Hepatocyte (in vitro differentiated cells): ENCODE measurements at regions not wholly inside any gene's neighbourhood (a gene's known extent, or its start where the extent isn't known, plus 50 kb on each side); places are given as distances from the start of the nearest gene placed in this dataset.

Experiments used
- DNase-seq: peaks from one replicate; pipeline ENCODE4 v3.0.0-alpha.2; 2016; ENCODE audit warnings: low spot score
- H2AFZ ChIP-seq: fragments of 200-600 bp; sonication (generic); 2 replicates; pipeline ENCODE4 v1.6.0; 2016; ENCODE audit warnings: antibody characterized with exemption, mild to moderate bottlenecking
- H3K27ac ChIP-seq: fragments of 200-600 bp; sonication (generic); 2 replicates; pipeline ENCODE4 v1.5.1; 2016; ENCODE audit warnings: mild to moderate bottlenecking
- H3K27me3 ChIP-seq: fragments of 200-600 bp; sonication (generic); 2 replicates; pipeline ENCODE4 v1.6.1; 2016
- H3K36me3 ChIP-seq: fragments of 200-600 bp; sonication (generic); replicated peaks from 2 replicates; pipeline ENCODE4 v1.5.1; 2016; ENCODE audit warnings: low read depth; ENCODE audit not compliant: insufficient read depth
- H3K4me1 ChIP-seq: fragments of 200-600 bp; sonication (generic); 2 replicates; pipeline ENCODE4 v1.5.1; 2016; ENCODE audit warnings: mild to moderate bottlenecking, moderate library complexity; ENCODE audit not compliant: insufficient read depth
- H3K4me2 ChIP-seq: fragments of 200-600 bp; sonication (generic); 2 replicates; pipeline ENCODE4 v1.6.0; 2016
- H3K4me3 ChIP-seq: fragments of 200-600 bp; sonication (generic); 2 replicates; pipeline ENCODE4 v1.5.1; 2016; ENCODE audit warnings: mild to moderate bottlenecking
- H3K79me2 ChIP-seq: fragments of 200-600 bp; sonication (generic); 2 replicates; pipeline ENCODE4 v1.6.0; 2017; ENCODE audit warnings: mild to moderate bottlenecking
- H3K9me2 ChIP-seq: fragments of 200-600 bp; sonication (generic); replicated peaks from 2 replicates; pipeline ENCODE4 v1.6.0; 2017; ENCODE audit warnings: mild to moderate bottlenecking; ENCODE audit not compliant: insufficient read depth
- H3K9me3 ChIP-seq: fragments of 200-600 bp; sonication (generic); 2 replicates; pipeline ENCODE4 v1.5.1; 2016; ENCODE audit warnings: low read depth, mild to moderate bottlenecking
- H4K20me1 ChIP-seq: fragments of 200-600 bp; sonication (generic); 2 replicates; pipeline ENCODE4 v1.6.0; 2016; ENCODE audit warnings: mild to moderate bottlenecking; ENCODE audit not compliant: insufficient read depth, poor library complexity, severe bottlenecking
- EZH2 ChIP-seq: fragments of 200-600 bp; sonication (generic); IDR thresholded peaks from 2 replicates; pipeline ENCODE4 v1.6.1; 2016; ENCODE audit warnings: antibody characterized with exemption, mild to moderate bottlenecking, borderline replicate concordance
- EZH2phosphoT487 ChIP-seq: fragments of 200-600 bp; sonication (generic); IDR thresholded peaks from one replicate; pipeline ENCODE4 v1.6.1; 2018; ENCODE audit warnings: antibody characterized with exemption, mild to moderate bottlenecking, low read depth, moderate library complexity; ENCODE audit not compliant: unreplicated experiment, severe bottlenecking
- WGBS: methylation state at CpG from one replicate; pipeline ENCODE4 v1.1.6; 2016; ENCODE audit warnings: low lambda C conversion rate; ENCODE audit errors: missing lambda C conversion rate; 5-methylcytosine and 5-hydroxymethylcytosine counted together
- TF ChIP-seq, protein P1 (sequence below): fragments of 200-600 bp; sonication (generic); IDR thresholded peaks from 2 replicates; pipeline ENCODE4 v1.5.1; 2016; ENCODE audit warnings: antibody characterized with exemption, mild to moderate bottlenecking; ENCODE audit not compliant: poor library complexity

DNA sequence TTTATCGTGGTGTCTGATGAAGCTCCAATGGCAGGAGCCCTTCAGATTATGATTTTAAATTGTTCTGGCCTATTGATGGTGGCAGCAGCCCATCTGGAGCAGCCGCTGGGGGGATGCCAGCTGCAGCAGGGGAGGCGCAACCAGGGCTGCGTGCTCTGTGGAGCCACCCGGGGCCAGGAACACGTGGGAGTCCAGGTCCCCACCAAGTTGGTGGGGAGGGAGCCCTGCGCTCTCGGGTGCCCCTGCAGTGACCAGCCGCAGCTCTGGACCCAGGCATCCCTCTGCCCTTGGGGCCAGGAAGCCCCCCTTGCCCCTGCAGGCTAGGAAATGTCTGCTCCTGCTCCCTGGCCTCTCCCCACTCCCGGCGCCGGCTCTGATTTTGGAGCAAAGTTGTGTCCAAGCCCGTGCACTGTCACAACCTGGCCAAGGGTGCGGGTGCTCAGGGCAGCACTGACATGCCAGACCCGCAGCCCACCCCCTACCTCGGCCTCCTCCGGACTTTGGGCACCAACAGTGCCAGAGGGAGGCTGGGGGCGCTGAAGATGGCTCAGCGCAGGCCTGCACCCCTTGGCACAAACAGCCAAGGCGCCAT lies 147.2 kb upstream of the ADO start:
- Histone ChIP-seq H2AFZ (no peak overlapping the region), H3K4me3 (no peak overlapping the region), H3K4me1 (no peaks in the 10 kb centered on the region), H4K20me1 (no peaks in the 10 kb centered on the region), H3K9me2 (no peaks in the 10 kb centered on the region), H3K27ac (no peak overlapping the region), H3K4me2 (no peak overlapping the region), H3K79me2 (no peaks in the 10 kb centered on the region), H3K36me3 (no peaks in the 10 kb centered on the region), H3K9me3 (no peaks in the 10 kb centered on the region), H3K27me3 (no peaks in the 10 kb centered on the region)
- DNase-seq = no peak
- WGBS = 91% methylated on average over 20 of the region's 20 CpGs
- TF ChIP-seq EZH2phosphoT487 (no peak), EZH2 (no peak)
- TF ChIP-seq, protein P1, sequence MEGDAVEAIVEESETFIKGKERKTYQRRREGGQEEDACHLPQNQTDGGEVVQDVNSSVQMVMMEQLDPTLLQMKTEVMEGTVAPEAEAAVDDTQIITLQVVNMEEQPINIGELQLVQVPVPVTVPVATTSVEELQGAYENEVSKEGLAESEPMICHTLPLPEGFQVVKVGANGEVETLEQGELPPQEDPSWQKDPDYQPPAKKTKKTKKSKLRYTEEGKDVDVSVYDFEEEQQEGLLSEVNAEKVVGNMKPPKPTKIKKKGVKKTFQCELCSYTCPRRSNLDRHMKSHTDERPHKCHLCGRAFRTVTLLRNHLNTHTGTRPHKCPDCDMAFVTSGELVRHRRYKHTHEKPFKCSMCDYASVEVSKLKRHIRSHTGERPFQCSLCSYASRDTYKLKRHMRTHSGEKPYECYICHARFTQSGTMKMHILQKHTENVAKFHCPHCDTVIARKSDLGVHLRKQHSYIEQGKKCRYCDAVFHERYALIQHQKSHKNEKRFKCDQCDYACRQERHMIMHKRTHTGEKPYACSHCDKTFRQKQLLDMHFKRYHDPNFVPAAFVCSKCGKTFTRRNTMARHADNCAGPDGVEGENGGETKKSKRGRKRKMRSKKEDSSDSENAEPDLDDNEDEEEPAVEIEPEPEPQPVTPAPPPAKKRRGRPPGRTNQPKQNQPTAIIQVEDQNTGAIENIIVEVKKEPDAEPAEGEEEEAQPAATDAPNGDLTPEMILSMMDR = no peak

DNA sequence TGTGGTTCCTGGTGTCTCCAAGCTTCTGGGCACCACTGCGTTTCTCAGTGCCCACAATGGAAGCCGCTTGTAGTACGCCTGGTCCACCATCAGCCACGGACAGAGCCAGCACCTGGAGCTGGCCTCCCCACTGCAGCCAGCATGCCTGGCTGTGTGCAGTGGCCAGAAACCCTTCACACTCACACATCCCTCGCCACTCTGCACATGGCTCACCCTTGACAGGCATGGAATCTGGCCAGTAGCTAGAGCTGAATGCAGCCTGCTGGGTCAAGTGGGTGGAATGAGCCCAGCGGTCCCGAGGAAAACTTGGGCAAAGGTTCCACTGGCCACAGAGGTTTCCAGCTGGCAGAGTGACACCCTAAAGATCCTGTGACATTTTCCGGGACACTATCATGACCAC lies 146.0 kb upstream of the ADO start:
- Histone ChIP-seq H4K20me1 (no peaks in the 10 kb centered on the region), H3K36me3 (no peaks in the 10 kb centered on the region), H3K79me2 (no peaks in the 10 kb centered on the region), H3K4me3 (no peak overlapping the region), H3K4me2 (no peak overlapping the region), H3K27me3 (no peaks in the 10 kb centered on the region), H3K27ac (no peak overlapping the region), H3K4me1 (no peaks in the 10 kb centered on the region), H2AFZ (no peak overlapping the region), H3K9me2 (no peaks in the 10 kb centered on the region), H3K9me3 (no peaks in the 10 kb centered on the region)
- TF ChIP-seq EZH2phosphoT487 (no peak), EZH2 (no peak)
- TF ChIP-seq, protein P1 = no peak
- WGBS = 86% methylated on average over 8 of the region's 8 CpGs
- DNase-seq = no peak

DNA sequence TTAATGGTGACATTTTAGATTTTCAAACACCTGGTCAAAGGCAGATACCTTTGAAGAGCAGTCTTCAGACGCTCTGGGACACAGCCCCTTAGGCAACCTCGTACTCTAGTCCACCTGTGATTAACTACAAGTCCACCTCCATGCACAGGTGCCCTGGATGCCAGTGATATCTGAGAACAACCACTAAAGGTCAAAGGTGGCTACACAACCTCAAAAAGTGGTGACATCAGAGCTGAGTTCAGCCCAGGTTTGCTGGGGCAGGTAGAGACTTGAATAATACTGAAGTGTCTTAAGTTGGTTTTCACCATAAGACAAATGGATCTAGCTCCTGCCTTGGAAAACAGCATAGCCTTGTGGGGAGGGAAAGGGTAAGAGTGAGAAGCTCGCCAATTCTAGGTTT lies 143.4 kb upstream of the ADO start:
- no peak overlapping the region for H3K4me3 ChIP-seq
- no peaks in the 10 kb centered on the region for H3K9me2 ChIP-seq
- no peak for TF ChIP-seq EZH2
- no peak for TF ChIP-seq EZH2phosphoT487
- TF ChIP-seq, protein P1 = no peak
- H3K79me2 ChIP-seq = no peaks in the 10 kb centered on the region
- H3K4me1 ChIP-seq = no peaks in the 10 kb centered on the region
- H3K27me3 ChIP-seq = peaks cover 2% of the 10 kb centered on the region
- no peaks in the 10 kb centered on the region for H3K9me3 ChIP-seq
- H3K27ac ChIP-seq = no peak overlapping the region
- no peaks in the 10 kb centered on the region for H3K36me3 ChIP-seq
- no peak overlapping the region for H3K4me2 ChIP-seq
- H2AFZ ChIP-seq = no peak overlapping the region
- DNase-seq = no peak
- H4K20me1 ChIP-seq = no peaks in the 10 kb centered on the region
- 67% methylated on average over 3 of the region's 3 CpGs for WGBS

DNA sequence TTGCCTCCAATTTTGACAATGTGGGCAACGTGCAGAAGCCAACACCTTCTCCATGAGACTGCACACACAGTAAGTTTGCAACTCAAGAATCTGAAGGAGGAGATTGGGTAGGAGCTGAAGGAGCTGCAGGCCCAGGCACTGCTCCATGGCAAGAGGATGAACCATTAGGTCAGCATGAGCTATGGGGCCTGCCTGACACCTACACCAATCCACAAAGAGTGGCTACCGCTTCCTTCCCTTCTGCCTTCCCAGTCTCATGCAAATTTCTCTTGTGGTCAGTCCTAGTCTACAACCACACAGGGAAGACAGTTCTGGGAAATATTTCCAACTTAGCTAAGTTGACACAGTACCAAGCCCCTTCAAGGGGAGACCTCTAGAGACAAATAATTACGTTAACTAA lies 142.0 kb upstream of the ADO start:
- no peak for TF ChIP-seq EZH2phosphoT487
- no peak for TF ChIP-seq EZH2
- TF ChIP-seq, protein P1 = no peak
- H3K36me3 ChIP-seq = no peaks in the 10 kb centered on the region
- peaks cover 3% of the 10 kb centered on the region for H3K27me3 ChIP-seq
- no peak overlapping the region for H3K4me3 ChIP-seq
- no peaks in the 10 kb centered on the region for H3K79me2 ChIP-seq
- H3K4me2 ChIP-seq = no peak overlapping the region
- WGBS = 89% methylated on average over 3 of the region's 3 CpGs
- H3K9me2 ChIP-seq = no peaks in the 10 kb centered on the region
- H3K4me1 ChIP-seq = no peaks in the 10 kb centered on the region
- H3K27ac ChIP-seq = no peak overlapping the region
- H2AFZ ChIP-seq = no peak overlapping the region
- DNase-seq = no peak
- H4K20me1 ChIP-seq = no peaks in the 10 kb centered on the region
- no peaks in the 10 kb centered on the region for H3K9me3 ChIP-seq
